H9 (cell line): ENCODE measurements at regions not wholly inside any gene's neighbourhood (a gene's known extent, or its start where the extent isn't known, plus 50 kb on each side); places are given as distances from the start of the nearest gene placed in this dataset.

Experiments
- DNase-seq: peaks from one replicate; pipeline ENCODE4 v3.0.0-alpha.2; 2017
- H2AFZ ChIP-seq: one replicate; pipeline ENCODE4 v1.6.1; 2013; ENCODE audit warnings: mild to moderate bottlenecking, low read length, control low read depth, moderate library complexity
- H2AK5ac ChIP-seq: 2 replicates; pipeline ENCODE4 v1.6.1; 2013; ENCODE audit warnings: low read length, control low read depth, mixed read lengths; ENCODE audit not compliant: insufficient read length
- H2BK120ac ChIP-seq: one replicate; pipeline ENCODE4 v1.6.1; 2013; ENCODE audit warnings: low read depth, mild to moderate bottlenecking, low read length, control low read depth, inconsistent platforms; ENCODE audit not compliant: poor library complexity, severe bottlenecking
- H2BK12ac ChIP-seq: 2 replicates; pipeline ENCODE4 v1.6.1; 2013; ENCODE audit warnings: low read length, control low read depth, mixed read lengths, low read depth; ENCODE audit not compliant: insufficient read length
- H2BK15ac ChIP-seq: 2 replicates; pipeline ENCODE4 v1.6.1; 2013; ENCODE audit warnings: low read depth, low read length, control low read depth
- H2BK20ac ChIP-seq: one replicate; pipeline ENCODE4 v1.6.1; 2013; ENCODE audit warnings: low read depth, mild to moderate bottlenecking, low read length, control low read depth, inconsistent platforms; ENCODE audit not compliant: poor library complexity, severe bottlenecking
- H2BK5ac ChIP-seq: 2 replicates; pipeline ENCODE4 v1.6.1; 2013; ENCODE audit warnings: low read length, control low read depth, mixed read lengths; ENCODE audit not compliant: insufficient read length
- H3K14ac ChIP-seq: 2 replicates; pipeline ENCODE4 v1.6.1; 2013; ENCODE audit warnings: low read length, control low read depth; ENCODE audit not compliant: insufficient read depth
- H3K18ac ChIP-seq: 2 replicates; pipeline ENCODE4 v1.6.1; 2013; ENCODE audit warnings: low read depth, mild to moderate bottlenecking, mixed read lengths, low read length, control low read depth; ENCODE audit not compliant: insufficient read length
- H3K23ac ChIP-seq: 2 replicates; pipeline ENCODE4 v1.6.1; 2013; ENCODE audit warnings: low read length, control low read depth, mixed read lengths, low read depth; ENCODE audit not compliant: insufficient read length
- H3K23me2 ChIP-seq: 2 replicates; pipeline ENCODE4 v1.6.1; 2013; ENCODE audit warnings: low read depth, mild to moderate bottlenecking, mixed read lengths, low read length, control low read depth; ENCODE audit not compliant: insufficient read length, poor library complexity, severe bottlenecking
- H3K27ac ChIP-seq: 2 replicates; pipeline ENCODE4 v1.5.1; 2013; ENCODE audit warnings: low read length, control low read depth, mixed read lengths, low read depth; ENCODE audit not compliant: insufficient read length
- H3K27me3 ChIP-seq: 2 replicates; pipeline ENCODE4 v1.6.1; 2013; ENCODE audit warnings: low read length, control low read depth, inconsistent platforms; ENCODE audit not compliant: insufficient read depth
- H3K4ac ChIP-seq: 2 replicates; pipeline ENCODE4 v1.6.1; 2013; ENCODE audit warnings: low read depth, mild to moderate bottlenecking, control low read depth, inconsistent platforms, low read length, moderate library complexity
- H3K4me1 ChIP-seq: 2 replicates; pipeline ENCODE4 v1.6.1; 2013; ENCODE audit warnings: low read length, control low read depth, inconsistent platforms; ENCODE audit not compliant: insufficient read depth
- H3K4me2 ChIP-seq: 2 replicates; pipeline ENCODE4 v1.6.1; 2013; ENCODE audit warnings: low read length, control low read depth, mixed read lengths; ENCODE audit not compliant: insufficient read length, insufficient read depth
- H3K56ac ChIP-seq: 2 replicates; pipeline ENCODE4 v1.6.1; 2013; ENCODE audit warnings: low read depth, mild to moderate bottlenecking, mixed read lengths, low read length, control low read depth; ENCODE audit not compliant: insufficient read length
- H3K79me1 ChIP-seq: 2 replicates; pipeline ENCODE4 v1.6.1; 2013; ENCODE audit warnings: low read depth, mild to moderate bottlenecking, moderate library complexity, low read length, control low read depth, inconsistent platforms; ENCODE audit not compliant: insufficient read depth, poor library complexity, severe bottlenecking
- H3K79me2 ChIP-seq: 2 replicates; pipeline ENCODE4 v1.6.1; 2013; ENCODE audit warnings: low read length, control low read depth, inconsistent platforms; ENCODE audit not compliant: insufficient read depth
- H3K9ac ChIP-seq: 2 replicates; pipeline ENCODE4 v1.6.1; 2013; ENCODE audit warnings: low read length, control low read depth, mixed read lengths; ENCODE audit not compliant: insufficient read length; ENCODE audit errors: extremely low read depth
- H3K9me3 ChIP-seq: one replicate; pipeline ENCODE4 v1.6.1; 2013; ENCODE audit warnings: low read depth, low read length, inconsistent platforms; ENCODE audit not compliant: control insufficient read depth
- H3T11ph ChIP-seq: one replicate; pipeline ENCODE4 v1.6.1; 2013; ENCODE audit warnings: mild to moderate bottlenecking, low read length, control low read depth, inconsistent platforms
- H4K20me1 ChIP-seq: one replicate; pipeline ENCODE4 v1.6.1; 2013; ENCODE audit not compliant: control insufficient read depth, insufficient read length, insufficient read depth
- H4K5ac ChIP-seq: 2 replicates; pipeline ENCODE4 v1.6.1; 2013; ENCODE audit warnings: low read depth, mild to moderate bottlenecking, mixed read lengths, low read length, control low read depth; ENCODE audit not compliant: insufficient read length
- H4K8ac ChIP-seq: replicated peaks from 2 replicates; pipeline ENCODE4 v1.6.1; 2013; ENCODE audit warnings: low read length, control low read depth, mixed read lengths, low read depth; ENCODE audit not compliant: insufficient read length
- H4K91ac ChIP-seq: 2 replicates; pipeline ENCODE4 v1.6.1; 2013; ENCODE audit warnings: low read depth, mild to moderate bottlenecking, moderate library complexity, mixed read lengths, low read length, control low read depth; ENCODE audit not compliant: insufficient read length
- H3K27ac Mint-ChIP-seq, 3 experiments: 2 replicates in 2 of 3; 3 replicates in 1 of 3; pipeline ENCODE4 v1.8.0; 2020 to 2021; ENCODE audit warnings: mixed read lengths in 3 of 3, mild to moderate bottlenecking in 1 of 3, moderate library complexity in 1 of 3
- H3K27me3 Mint-ChIP-seq: 2 replicates; pipeline ENCODE4 v1.8.0; 2021; ENCODE audit warnings: low read depth, mild to moderate bottlenecking, moderate library complexity, mixed read lengths
- H3K36me3 Mint-ChIP-seq, 3 experiments: 2 replicates in 2 of 3; 3 replicates in 1 of 3; pipeline ENCODE4 v1.8.0; 2020 to 2021; ENCODE audit warnings: low read depth in 3 of 3, mixed read lengths in 3 of 3; ENCODE audit not compliant: insufficient read depth in 1 of 3
- H3K4me1 Mint-ChIP-seq, 2 experiments: 2 replicates each; pipeline ENCODE4 v1.8.0; 2020; ENCODE audit warnings: mixed read lengths in 2 of 2
- H3K4me3 Mint-ChIP-seq, 2 experiments: 2 replicates in 1 of 2; 3 replicates in 1 of 2; pipeline ENCODE4 v1.8.0; 2020 to 2021; ENCODE audit warnings: mild to moderate bottlenecking in 2 of 2, mixed read lengths in 2 of 2, moderate library complexity in 1 of 2
- H3K9me3 Mint-ChIP-seq, 2 experiments: 2 replicates in 1 of 2; 3 replicates in 1 of 2; pipeline ENCODE4 v1.8.0; 2020; ENCODE audit warnings: mild to moderate bottlenecking in 2 of 2, mixed read lengths in 2 of 2, moderate library complexity in 1 of 2
- CTCF ChIP-seq: fragments of 200-600 bp; sonication (generic); conservative IDR thresholded peaks from 3 replicates; pipeline ENCODE4 v1.8.0; 2021; ENCODE audit warnings: antibody characterized with exemption, mild to moderate bottlenecking
- WGBS: extraction: QIAGEN DNeasy Blood & Tissue Kit; methylation state at CpG from one replicate; pipeline ENCODE4 v1.1.7; 2013; ENCODE audit warnings: missing lambda C conversion rate, low lambda C conversion rate, mixed read lengths; ENCODE audit not compliant: insufficient read length; ENCODE audit errors: extremely low coverage; 5-methylcytosine and 5-hydroxymethylcytosine counted together

GRCh38 chr18:75773618-75774017, 346.1 kb upstream of the SMIM21 start:
- no peaks in the 10 kb centered on the region for H4K20me1 ChIP-seq
- no peak for TF ChIP-seq CTCF
- no peak overlapping the region for H2BK15ac ChIP-seq
- no peak overlapping the region for H2AFZ ChIP-seq
- no peaks in the 10 kb centered on the region for H3K79me1 ChIP-seq
- H3K4me1 ChIP-seq = no peaks in the 10 kb centered on the region
- H4K8ac ChIP-seq = no peak overlapping the region
- no peak overlapping the region for H2BK12ac ChIP-seq
- H3K56ac ChIP-seq = no peak overlapping the region
- H4K91ac ChIP-seq = no peak overlapping the region
- H3K4me2 ChIP-seq = no peak overlapping the region
- no peaks in the 10 kb centered on the region for H3K27me3 ChIP-seq
- H3K79me2 ChIP-seq = no peaks in the 10 kb centered on the region
- H3K9me3 Mint-ChIP-seq = no peaks in the 10 kb centered on the region
- no peak for DNase-seq
- no peak overlapping the region for H3K23ac ChIP-seq
- no peaks in the 10 kb centered on the region for H3K23me2 ChIP-seq
- no peak overlapping the region for H3K27ac Mint-ChIP-seq
- H4K5ac ChIP-seq = no peak overlapping the region
- H2AK5ac ChIP-seq = no peak overlapping the region
- H2BK5ac ChIP-seq = no peak overlapping the region
- H3K4ac ChIP-seq = no peak overlapping the region
- no peak overlapping the region for H3K9ac ChIP-seq
- WGBS = no CpG with 5 or more reads among the region's 3 CpGs
- no peak overlapping the region for H3K4me3 Mint-ChIP-seq
- no peak overlapping the region for H3K27ac ChIP-seq
- no peaks in the 10 kb centered on the region for H3K36me3 Mint-ChIP-seq
- H3K14ac ChIP-seq = no peak overlapping the region
- no peak overlapping the region for H2BK20ac ChIP-seq
- H2BK120ac ChIP-seq = no peak overlapping the region
- no peak overlapping the region for H3K18ac ChIP-seq
- no peak overlapping the region for H3T11ph ChIP-seq
- H3K27me3 Mint-ChIP-seq = no peaks in the 10 kb centered on the region
- H3K4me1 Mint-ChIP-seq = peaks cover 4% of the 10 kb centered on the region in 2 experiments; a peak in 2 of 4 replicates
- no peaks in the 10 kb centered on the region for H3K9me3 ChIP-seq
